ENCODE measurements at regions not wholly inside any gene's neighbourhood (a gene's known extent, or its start where the extent isn't known, plus 50 kb on each side); places are given as distances from the start of the nearest gene placed in this dataset.
"Not testable (repeated sequence)": the region's sequence is repeated elsewhere in the genome, so short reads cannot be mapped to it uniquely, and the experiment has no call there.

DNA sequence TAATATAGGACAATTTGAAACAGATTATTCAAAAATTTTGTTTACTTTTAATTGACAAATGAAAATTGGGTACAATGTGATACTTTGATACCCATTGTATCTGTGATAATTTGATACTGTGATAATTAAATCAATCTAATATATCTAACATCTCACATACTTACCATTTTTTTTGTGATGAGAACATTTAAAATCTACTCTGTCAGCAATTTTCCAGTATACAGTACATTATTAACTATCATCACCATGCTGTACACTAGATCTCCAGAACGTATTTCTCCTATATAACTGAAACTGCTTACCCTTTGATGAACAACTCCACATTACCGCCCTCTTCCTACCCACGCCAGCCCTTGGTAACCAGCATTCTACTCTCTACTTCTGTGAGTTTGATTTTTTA lies 139.7 kb upstream of the TFPI start:
- ChIA-PET POLR2A (ENCODE audit: low non-redundant PET) (no interaction called here), CTCF (no interaction called here)
- no peak overlapping the region for H3K27ac ChIP-seq
- DNase-seq (ENCODE audit: low spot score), result no peak
- TF ChIP-seq, protein P1, sequence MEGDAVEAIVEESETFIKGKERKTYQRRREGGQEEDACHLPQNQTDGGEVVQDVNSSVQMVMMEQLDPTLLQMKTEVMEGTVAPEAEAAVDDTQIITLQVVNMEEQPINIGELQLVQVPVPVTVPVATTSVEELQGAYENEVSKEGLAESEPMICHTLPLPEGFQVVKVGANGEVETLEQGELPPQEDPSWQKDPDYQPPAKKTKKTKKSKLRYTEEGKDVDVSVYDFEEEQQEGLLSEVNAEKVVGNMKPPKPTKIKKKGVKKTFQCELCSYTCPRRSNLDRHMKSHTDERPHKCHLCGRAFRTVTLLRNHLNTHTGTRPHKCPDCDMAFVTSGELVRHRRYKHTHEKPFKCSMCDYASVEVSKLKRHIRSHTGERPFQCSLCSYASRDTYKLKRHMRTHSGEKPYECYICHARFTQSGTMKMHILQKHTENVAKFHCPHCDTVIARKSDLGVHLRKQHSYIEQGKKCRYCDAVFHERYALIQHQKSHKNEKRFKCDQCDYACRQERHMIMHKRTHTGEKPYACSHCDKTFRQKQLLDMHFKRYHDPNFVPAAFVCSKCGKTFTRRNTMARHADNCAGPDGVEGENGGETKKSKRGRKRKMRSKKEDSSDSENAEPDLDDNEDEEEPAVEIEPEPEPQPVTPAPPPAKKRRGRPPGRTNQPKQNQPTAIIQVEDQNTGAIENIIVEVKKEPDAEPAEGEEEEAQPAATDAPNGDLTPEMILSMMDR (conservative IDR thresholded peaks at IDR 0.05; ENCODE audit: low read depth), result no peak

GRCh38 chr2:187696644-187697043 lies 142.4 kb upstream of the TFPI start:
- POLR2A ChIA-PET (ENCODE audit: low non-redundant PET); H3K27ac ChIP-seq; DNase-seq (ENCODE audit: low spot score); CTCF ChIA-PET: not testable (repeated sequence)

DNA sequence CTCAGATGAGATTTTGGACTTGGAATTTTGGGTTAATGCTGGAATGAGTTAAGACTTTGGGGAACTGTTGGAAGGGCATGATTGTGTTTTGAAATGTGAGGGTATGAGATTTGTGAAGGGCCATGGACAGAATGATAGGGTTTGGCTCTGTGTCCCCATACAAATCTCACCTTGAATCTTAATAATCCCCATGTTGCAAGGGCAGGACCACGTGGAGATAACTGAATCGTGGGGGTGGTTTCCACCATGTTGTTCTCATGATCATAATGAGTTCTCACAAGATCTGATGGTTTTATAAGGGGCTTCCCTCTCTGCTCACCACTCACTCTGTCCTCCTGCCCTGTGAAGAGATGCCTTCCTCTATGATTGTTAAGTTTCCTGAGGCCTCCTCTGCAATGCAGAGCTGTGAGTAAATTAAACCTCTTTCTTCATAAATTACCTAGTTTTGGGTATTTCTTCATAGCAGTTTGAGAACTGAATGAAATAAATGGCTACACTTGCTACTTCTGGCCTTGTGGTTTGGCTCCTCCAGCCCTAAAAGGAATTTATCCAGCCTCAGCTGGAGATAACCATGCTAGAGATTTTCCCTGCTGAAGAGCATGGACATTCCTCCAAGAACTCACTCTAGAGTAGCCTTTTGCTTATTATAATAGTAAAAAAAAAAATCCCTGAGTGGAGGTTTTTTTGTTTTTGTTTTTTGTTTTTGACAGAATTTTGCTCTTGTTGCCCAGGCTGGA lies 144.3 kb upstream of the TFPI start:
- DNase-seq (ENCODE audit: low spot score), result no peak
- H3K27ac ChIP-seq, result no peak overlapping the region
- TF ChIP-seq, protein P1 (conservative IDR thresholded peaks at IDR 0.05; ENCODE audit: low read depth), result no peak
- ChIA-PET CTCF (interaction anchor here (0.6 to 0.7 kb wide), 2 partner anchors 735 to 904 kb away, joined by 3 to 4 read pairs; no protein-coding TSS in a partner anchor), POLR2A (ENCODE audit: low non-redundant PET) (no interaction called here)

DNA sequence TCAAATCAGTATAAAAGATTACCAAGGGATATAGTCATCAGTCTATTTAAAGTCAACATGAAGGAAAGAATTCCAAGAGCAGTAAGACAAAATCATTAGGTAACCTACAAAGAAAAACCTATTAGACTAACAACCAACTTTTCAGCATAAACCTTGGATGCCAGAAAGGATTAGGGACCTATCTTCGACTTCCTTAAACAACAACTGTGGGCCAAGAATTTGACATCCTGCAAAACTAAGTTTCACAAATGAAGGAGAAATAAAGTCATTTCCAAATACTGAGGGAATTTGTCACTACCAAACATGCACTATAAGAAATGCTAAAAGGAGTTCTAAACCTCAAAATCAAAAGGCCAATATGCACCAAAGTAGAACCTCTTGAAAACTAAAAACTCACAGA lies 147.9 kb upstream of the TFPI start:
- TF ChIP-seq, protein P1 (conservative IDR thresholded peaks at IDR 0.05; ENCODE audit: low read depth), result no peak
- POLR2A ChIA-PET (ENCODE audit: low non-redundant PET), result no interaction called here
- CTCF ChIA-PET, result no interaction called here
- no peak for DNase-seq (ENCODE audit: low spot score)
- H3K27ac ChIP-seq, result no peak overlapping the region

- no peak overlapping the region for H3K27ac ChIP-seq
- TF ChIP-seq, protein P1 (conservative IDR thresholded peaks at IDR 0.05; ENCODE audit: low read depth), result no peak
- no peak for DNase-seq (ENCODE audit: low spot score)
- CTCF ChIA-PET, result no interaction called here
- POLR2A ChIA-PET (ENCODE audit: low non-redundant PET), result no interaction called here
Observed at GRCh38 chr2:187708272-187708671, 154.0 kb upstream of the TFPI start.

GRCh38 chr2:187709065-187709464 lies 154.8 kb upstream of the TFPI start:
- H3K27ac ChIP-seq, result no peak overlapping the region
- TF ChIP-seq, protein P1 (conservative IDR thresholded peaks at IDR 0.05; ENCODE audit: low read depth), result no peak
- no peak for DNase-seq (ENCODE audit: low spot score)
- ChIA-PET POLR2A (ENCODE audit: low non-redundant PET) (no interaction called here), CTCF (interaction anchor here (0.6 kb wide), 1 partner anchor 636 kb away, joined by 3 read pairs; no protein-coding TSS in a partner anchor)

GRCh38 chr2:187710791-187711521 lies 156.7 kb upstream of the TFPI start:
- CTCF ChIA-PET, result no interaction called here
- TF ChIP-seq, protein P1 (conservative IDR thresholded peaks at IDR 0.05; ENCODE audit: low read depth), result no peak

More at GRCh38 chr2:187710791-187711521, 156.7 kb upstream of the TFPI start:
- H3K27ac ChIP-seq, result no peak overlapping the region
- POLR2A ChIA-PET (ENCODE audit: low non-redundant PET), result no interaction called here
- no peak for DNase-seq (ENCODE audit: low spot score)

All from RWPE1 (cell line).